ENCODE measurements at regions not wholly inside any gene's neighbourhood (a gene's known extent, or its start where the extent isn't known, plus 50 kb on each side); places are given as distances from the start of the nearest gene placed in this dataset.

- no peak for DNase-seq
Measured at GRCh38 chr9:89748021-89748670, 143.3 kb downstream of the GADD45G start.

- no peak for DNase-seq
Measured at GRCh38 chr9:89748831-89749499, 144.2 kb downstream of the GADD45G start.

DNA sequence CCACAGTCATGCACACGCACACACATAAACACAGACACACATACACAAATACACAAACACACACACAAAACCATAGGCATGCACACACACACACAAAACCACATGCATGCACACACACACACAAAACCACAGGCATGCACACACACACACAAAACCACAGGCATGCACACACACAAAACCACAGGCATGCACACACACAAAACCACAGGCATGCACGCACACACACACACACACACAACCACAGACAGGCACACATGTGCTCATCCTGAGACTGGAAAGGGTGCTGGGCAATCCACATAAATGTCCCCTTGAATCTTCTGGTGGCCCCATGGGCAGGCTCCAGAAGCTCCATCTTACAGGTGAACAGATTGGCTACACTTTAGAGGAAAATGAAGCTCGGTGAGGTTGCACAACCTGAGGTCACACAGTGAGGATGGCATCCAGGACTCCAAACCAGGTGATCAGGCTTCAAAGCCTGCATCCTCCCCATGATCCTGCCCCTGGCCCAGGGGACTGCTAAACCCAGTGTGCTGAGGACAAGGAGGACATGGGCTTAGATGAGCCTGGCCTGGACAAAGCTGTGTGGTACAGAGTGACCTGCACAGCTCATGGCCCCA is 144.8 kb downstream of the GADD45G start:
- no peak for DNase-seq

DNA sequence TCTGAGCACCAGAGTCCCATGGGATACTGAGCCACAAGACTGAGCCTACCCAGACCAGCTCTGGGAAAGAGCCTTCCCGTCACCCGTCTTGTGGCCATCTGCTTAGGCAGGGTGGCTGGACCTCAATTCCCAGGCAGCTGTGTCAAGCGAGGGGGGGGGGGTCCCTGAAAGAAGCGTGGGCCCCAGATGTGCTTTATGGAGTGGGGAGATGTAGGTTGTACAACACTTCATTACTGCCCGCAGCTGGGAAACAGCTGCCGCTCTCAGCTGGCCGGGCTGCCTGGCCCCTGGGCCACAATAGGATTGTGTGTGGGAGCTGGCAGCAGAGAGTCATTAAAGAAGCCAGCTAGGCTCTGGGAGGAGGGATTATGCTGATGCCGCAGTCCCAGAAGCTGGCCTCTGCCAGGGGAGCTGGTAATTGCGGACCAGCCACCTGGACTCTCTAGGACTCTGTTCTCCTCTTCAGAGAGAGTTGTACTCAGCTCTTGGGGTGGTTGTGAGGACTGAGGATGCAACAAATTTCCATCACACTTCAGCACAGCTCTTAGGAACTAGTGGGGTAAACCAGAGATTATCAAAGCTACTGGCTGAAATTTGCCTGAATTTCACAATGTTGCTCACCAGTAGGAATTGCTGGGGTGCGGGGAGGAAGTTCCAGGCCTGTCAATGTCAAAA is 145.4 kb downstream of the GADD45G start:
- DNase-seq: peak; percentile 3 to 22

DNA sequence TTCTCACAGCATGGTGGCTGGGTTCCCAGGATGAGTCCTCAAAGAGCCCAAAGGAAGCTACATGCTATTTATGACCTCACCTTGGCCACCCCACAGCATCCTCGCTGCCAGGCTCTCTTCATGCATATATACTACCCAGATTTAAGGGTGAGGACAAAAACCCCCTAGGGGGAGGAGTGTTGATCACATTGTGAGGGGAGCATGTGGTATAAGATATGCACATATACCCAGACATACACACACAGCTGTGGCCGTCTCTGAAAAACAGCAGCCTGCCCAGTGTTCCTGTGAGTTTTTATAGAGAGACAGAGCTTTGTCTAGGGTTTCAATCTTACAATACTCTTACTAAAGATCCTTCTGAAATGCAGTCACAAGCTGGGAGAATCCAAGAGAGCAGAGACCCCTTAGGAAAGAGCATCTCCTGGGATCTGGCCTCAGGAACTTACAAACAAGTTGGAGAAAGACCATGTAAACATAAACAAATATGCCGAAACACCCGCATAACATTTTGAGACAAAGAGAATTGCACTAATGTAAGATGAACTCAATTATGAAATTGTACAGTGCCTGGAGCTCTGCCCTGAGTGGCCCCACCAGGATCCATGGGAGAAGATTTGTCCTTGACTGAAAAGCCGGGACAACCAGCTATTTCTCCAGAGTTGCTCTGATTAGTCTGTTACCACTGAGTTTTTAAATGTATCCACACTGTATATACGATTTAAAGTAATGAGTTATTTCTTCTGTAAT is 146.4 kb downstream of the GADD45G start:
- no peak for DNase-seq

DNA sequence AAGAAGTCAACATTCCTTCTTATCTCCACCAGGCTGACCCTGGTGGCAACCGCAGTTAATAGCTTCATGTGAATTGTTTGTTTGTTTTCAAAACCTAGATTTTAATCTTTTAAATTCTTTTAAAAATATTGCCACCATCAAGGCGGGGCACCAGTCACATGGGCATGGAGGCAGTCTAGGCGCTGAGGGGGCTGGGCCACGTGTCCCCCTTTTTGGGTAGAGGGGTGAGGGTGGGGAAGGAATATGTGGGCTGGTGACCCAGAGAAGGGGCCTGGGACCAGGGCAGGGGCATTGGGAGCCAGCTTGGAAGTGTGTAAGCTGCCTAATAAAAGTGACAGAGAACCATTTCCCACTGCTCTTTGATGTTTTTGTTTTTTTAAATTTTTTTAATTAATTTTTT is 147.3 kb downstream of the GADD45G start:
- no peak for DNase-seq

GRCh38 chr9:89753472-89754055 is 148.8 kb downstream of the GADD45G start:
- DNase-seq: no peak

DNA sequence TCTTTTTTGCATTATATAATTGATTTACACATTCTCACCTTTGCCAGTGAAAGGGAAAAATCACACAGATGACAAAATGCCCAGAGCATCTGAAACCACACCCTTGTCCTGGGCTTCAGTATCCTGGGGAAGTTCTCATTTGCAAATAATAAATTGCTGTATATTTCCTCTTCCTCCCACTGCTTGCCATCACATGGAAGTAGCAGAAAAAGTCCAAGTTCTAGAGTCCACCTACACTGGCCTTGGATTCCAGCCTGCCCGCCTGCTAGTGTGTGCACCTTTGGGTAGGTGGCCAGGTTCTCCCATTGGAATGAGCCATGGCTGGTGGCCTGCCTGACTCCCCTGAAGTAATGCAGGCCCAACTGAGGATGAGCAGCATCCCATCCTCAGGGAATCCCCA is 149.4 kb downstream of the GADD45G start:
- no peak for DNase-seq

GRCh38 chr9:89755821-89756220 is 151.0 kb downstream of the GADD45G start:
- no peak for DNase-seq

DNA sequence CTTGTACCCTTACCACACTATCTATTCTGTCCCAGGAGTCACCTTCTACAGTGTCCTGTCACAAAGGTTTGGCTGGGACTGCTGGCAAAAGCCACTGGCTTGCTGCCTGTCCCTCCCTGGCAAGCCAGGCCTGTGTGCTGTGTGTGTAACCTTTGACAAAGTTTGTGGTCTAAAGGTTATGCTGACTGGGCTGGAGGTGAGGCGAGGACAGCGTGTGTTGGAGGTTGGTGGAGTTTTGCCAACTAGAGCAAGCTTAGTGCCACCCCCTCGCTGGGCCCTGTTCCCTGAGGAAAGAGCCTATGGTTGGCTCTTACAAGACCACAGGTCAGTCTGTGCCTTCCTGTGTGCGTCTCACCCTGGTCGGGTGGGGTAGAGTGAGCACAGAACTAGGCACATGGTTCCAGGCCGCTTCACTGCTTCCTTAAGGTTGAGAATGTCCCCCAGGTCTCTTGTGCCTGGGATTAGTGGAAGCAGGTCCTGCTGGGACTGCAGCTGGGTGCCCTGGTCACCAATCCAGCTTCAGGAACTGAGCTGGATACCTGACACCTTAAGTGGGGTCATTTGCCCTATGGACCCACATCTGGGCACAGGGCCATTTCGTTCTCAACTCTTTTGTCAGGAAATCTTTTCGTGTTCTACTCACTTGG is 152.2 kb downstream of the GADD45G start:
- no peak for DNase-seq

DNA sequence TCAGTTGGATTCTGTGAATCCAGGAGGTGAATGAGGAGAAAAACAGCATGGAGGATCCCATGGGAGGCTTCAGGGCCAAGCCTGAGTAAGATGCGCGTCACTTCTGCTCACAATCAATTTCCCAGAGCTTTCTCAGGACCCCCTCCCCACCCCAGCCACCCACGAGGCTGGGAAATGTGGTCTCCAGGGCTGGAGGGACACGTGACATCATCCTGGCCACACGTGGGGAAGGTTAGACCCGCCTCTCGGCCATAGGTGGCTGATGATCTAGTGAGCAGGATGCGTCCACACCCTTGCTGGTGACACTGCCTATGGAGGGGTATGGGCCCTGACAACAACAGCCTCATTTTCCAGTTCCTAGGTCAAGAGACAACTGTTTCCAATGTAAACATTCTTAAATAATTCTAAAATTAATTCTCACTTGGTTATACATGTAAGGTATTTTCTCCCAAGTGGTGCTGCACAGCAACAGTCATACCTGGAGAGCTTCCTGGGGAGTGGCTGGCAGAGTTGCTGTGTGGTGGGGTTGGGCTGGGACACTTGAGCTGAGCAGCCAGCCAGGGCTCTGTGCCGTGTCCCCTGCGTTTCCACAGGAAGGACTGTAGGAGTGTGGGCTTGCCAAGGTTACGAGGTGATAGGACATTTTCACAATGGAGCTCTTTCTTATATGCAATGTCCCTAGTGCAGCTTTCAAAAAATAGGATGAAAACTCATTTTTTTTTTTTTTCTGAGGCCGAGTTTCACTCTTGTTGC is 153.1 kb downstream of the GADD45G start:
- no peak for DNase-seq

DNA sequence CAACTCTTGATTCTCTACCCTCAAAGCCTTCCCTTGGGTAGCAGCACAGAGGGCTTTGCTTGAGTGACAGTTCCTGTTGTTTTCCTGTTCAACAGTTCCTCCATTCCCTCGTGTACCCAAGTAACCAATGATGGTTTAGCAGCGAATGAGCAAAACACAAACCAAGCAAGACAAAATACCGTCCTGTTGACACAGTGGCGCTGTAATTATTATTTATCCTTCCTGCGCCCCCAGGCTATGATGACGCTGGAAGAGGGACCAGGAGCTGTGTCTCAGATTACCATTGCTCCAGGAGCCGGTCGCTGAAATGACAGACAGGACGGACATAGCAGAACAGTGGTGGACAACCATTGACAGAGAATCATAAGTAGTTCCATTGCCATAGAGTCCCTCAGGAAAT is 154.8 kb downstream of the GADD45G start:
- no peak for DNase-seq

DNA sequence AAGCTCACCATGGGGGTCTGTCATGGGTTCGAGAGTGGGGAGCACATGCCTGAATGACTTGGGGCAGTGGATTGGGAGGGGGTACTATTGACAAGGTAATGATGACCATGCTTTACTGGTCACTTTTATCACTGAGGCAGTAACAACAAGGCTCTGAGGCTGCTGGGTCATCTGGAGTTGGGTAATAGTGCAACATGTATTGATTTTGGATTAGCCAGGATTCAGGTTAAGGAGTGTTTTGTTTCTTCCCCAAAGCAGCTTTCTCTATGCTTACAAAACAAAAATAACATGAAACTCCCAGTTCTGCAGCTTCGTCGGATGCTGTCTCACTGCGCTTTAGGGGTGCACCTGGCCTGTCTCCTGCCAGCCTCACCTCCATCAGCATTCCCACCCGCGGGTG is 155.3 kb downstream of the GADD45G start:
- no peak for DNase-seq

DNA sequence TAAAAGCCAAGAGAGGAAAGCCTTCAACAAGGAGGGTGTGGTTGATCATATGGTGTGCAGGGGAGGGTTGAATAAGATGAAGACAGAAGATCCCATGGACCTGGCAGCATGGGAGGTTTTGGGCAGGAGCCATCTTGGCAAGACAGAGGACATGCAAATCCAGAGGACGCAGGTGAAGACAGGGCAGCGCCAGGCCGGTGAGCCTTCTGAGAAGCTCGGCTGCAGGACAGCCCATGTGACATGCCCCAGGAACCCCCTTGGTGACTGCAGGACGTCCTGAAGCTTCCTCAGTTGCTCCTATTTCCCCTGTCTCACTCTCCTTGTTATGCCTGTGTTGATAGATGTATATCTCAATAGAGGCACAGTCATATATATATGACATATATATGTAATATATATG is 159.4 kb downstream of the GADD45G start:
- no peak for DNase-seq

- DNase-seq: no peak
Measured at GRCh38 chr9:89765211-89765946, 160.6 kb downstream of the GADD45G start.

DNA sequence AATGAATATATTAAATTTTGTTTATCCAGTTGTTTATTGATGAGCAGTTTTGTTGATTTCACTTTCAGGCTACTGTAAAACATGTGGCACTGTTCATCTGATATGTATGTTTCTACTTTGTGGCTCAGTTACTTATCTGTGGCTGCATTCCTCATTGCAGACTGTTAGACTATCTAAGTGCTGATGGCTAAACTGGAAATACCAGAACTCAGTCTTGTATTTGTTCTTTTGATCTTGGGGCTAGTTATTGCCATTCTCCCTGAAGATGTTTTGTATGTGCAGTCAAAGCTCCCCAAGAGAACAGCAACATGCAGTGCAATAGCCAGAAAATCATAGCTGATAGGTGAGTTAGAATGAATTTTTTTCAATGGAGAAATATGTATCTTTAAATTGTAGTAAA is 162.2 kb downstream of the GADD45G start:
- no peak for DNase-seq

- no peak for DNase-seq
Measured at GRCh38 chr9:89768051-89768450, 163.2 kb downstream of the GADD45G start.

DNA sequence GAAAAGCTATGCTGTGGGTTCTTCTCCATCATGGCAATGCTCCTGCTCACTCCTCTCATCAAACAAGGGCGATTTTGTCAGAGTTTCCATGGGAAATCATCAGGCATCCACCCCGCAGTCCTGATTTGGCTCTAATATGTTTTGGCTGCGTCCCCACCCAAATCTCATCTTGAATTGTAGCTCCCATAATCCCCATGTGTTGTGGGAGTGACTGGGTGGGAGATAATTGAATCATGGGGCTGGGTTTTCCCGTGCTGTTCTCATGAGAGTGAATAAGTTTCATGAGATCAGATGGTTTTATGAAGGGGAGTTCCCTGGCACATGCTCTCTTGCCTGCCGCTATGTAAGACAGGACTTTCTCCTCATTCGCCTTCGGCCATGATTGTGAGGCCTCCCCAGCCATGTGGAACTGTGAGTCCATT is 163.8 kb downstream of the GADD45G start:
- no peak for DNase-seq

GRCh38 chr9:89770531-89771174 is 165.8 kb downstream of the GADD45G start:
- DNase-seq: no peak

- no peak for DNase-seq
Measured at GRCh38 chr9:89771205-89771604, 166.4 kb downstream of the GADD45G start.
